H1 (cell line): ENCODE measurements at regions not wholly inside any gene's neighbourhood (a gene's known extent, or its start where the extent isn't known, plus 50 kb on each side); places are given as distances from the start of the nearest gene placed in this dataset.

ENCODE experiments used
- CTCF ChIA-PET: fragments of 300-600 bp; sonication (Branson Sonifier 250); formaldehyde crosslinking; loops from one replicate; lab custom pipeline; 2021; ENCODE audit not compliant: partially characterized antibody; lab: Charles Lee
- POLR2A ChIA-PET: fragments of 300-600 bp; sonication (Branson Sonifier 250); formaldehyde crosslinking; loops from one replicate; lab custom pipeline; 2021; ENCODE audit warnings: inconsistent platforms; ENCODE audit not compliant: partially characterized antibody; lab: Charles Lee
- DNase-seq, 2 experiments: peaks; one replicate each; pipeline versions ENCODE4 v3.0.0 to v3.0.0-alpha.2; 2010 to 2022; ENCODE audit warnings: low spot score in 2 of 2, low read depth in 1 of 2, mixed read lengths in 1 of 2
- FAIRE-seq: peaks from 2 replicates; lab custom pipeline; 2011; peaks lifted over from hg19 to GRCh38; lab: Jason Lieb, UNC
- H2AFZ ChIP-seq: 2 replicates; pipeline ENCODE4 v1.8.1; 2012; ENCODE audit warnings: low read length, inconsistent platforms
- H2AK5ac ChIP-seq: 2 replicates; pipeline ENCODE4 v1.6.1; 2013; ENCODE audit warnings: low read depth, low read length
- H2BK120ac ChIP-seq: replicated peaks from 2 replicates; pipeline ENCODE3; 2013; ENCODE audit warnings: low read depth, low read length, inconsistent platforms
- H2BK12ac ChIP-seq: 2 replicates; pipeline ENCODE4 v1.6.1; 2013; ENCODE audit warnings: low read depth, low read length
- H2BK15ac ChIP-seq: 2 replicates; pipeline ENCODE4 v1.6.1; 2013; ENCODE audit warnings: low read length
- H2BK20ac ChIP-seq: 2 replicates; pipeline ENCODE4 v1.6.1; 2013; ENCODE audit warnings: low read length
- H2BK5ac ChIP-seq: 2 replicates; pipeline ENCODE4 v1.6.1; 2013; ENCODE audit warnings: low read depth, low read length
- H3K14ac ChIP-seq: 2 replicates; pipeline ENCODE4 v1.6.1; 2013; ENCODE audit warnings: inconsistent platforms; ENCODE audit not compliant: insufficient read length
- H3K18ac ChIP-seq: 2 replicates; pipeline ENCODE4 v1.6.1; 2013; ENCODE audit warnings: low read length; ENCODE audit errors: extremely low read depth
- H3K23ac ChIP-seq: 2 replicates; pipeline ENCODE4 v1.6.1; 2013; ENCODE audit warnings: inconsistent platforms; ENCODE audit not compliant: insufficient read length
- H3K23me2 ChIP-seq: 2 replicates; pipeline ENCODE4 v1.6.1; 2013; ENCODE audit warnings: low read depth, low read length
- H3K27ac ChIP-seq: 2 replicates; pipeline ENCODE4 v1.6.1; 2011; ENCODE audit warnings: low read depth, low read length, inconsistent platforms
- H3K27me3 ChIP-seq, 4 experiments: replicated peaks in 1 of 4; 1 replicate in 1 of 4; 2 replicates in 3 of 4; pipeline versions ENCODE4 v1.6.1 to v1.8.1; 2011 to 2013; ENCODE audit warnings: low read length in 3 of 4, mild to moderate bottlenecking in 3 of 4, inconsistent platforms in 2 of 4, mixed read lengths in 2 of 4, moderate library complexity in 1 of 4; ENCODE audit not compliant: control insufficient read depth in 3 of 4, insufficient read depth in 3 of 4; ENCODE audit errors: extremely low read depth in 1 of 4
- H3K36me3 ChIP-seq, 4 experiments: 2 replicates each; pipeline versions ENCODE4 v1.6.1 to v1.8.1; 2011 to 2013; ENCODE audit warnings: mild to moderate bottlenecking in 4 of 4, low read length in 3 of 4, moderate library complexity in 2 of 4, control low read depth in 1 of 4, inconsistent platforms in 1 of 4; ENCODE audit not compliant: insufficient read depth in 4 of 4, control insufficient read depth in 2 of 4
- H3K4ac ChIP-seq: replicated peaks from 2 replicates; pipeline ENCODE3; 2013; ENCODE audit warnings: low read length, low read depth, mixed read lengths, inconsistent platforms; ENCODE audit not compliant: insufficient read length
- H3K4me1 ChIP-seq, 4 experiments: replicated peaks in 1 of 4; 1 replicate in 1 of 4; 2 replicates in 3 of 4; pipeline versions ENCODE4 v1.6.1 to v1.8.1; 2011 to 2013; ENCODE audit warnings: low read length in 3 of 4, inconsistent platforms in 2 of 4, mixed read lengths in 1 of 4; ENCODE audit not compliant: insufficient read depth in 4 of 4, control insufficient read depth in 3 of 4
- H3K4me2 ChIP-seq, 2 experiments: 2 replicates each; pipeline versions ENCODE4 v1.6.1 to v1.8.1; 2011 to 2013; ENCODE audit warnings: low read depth in 2 of 2, low read length in 2 of 2, control low read depth in 1 of 2, inconsistent platforms in 1 of 2, mild to moderate bottlenecking in 1 of 2; ENCODE audit not compliant: insufficient read depth in 1 of 2
- H3K4me3 ChIP-seq, 4 experiments: fragments of 200-600, 300-600 bp in 1 of 4; sonication (generic), shearing (Covaris generic), sonication (Bioruptor Twin) in 1 of 4; 2 replicates each; pipeline versions ENCODE4 v1.5.1 to v1.8.1; 2011 to 2016; ENCODE audit warnings: low read length in 4 of 4, low read depth in 3 of 4, control low read depth in 2 of 4, inconsistent platforms in 2 of 4, mild to moderate bottlenecking in 2 of 4, mixed read lengths in 1 of 4, moderate library complexity in 1 of 4; ENCODE audit not compliant: insufficient read depth in 2 of 4; ENCODE audit errors: extremely low read depth in 1 of 4
- H3K56ac ChIP-seq: replicated peaks from 2 replicates; pipeline ENCODE3; 2013; ENCODE audit warnings: low read depth, mild to moderate bottlenecking, mixed read lengths, low read length, inconsistent platforms; ENCODE audit not compliant: insufficient read length
- H3K79me1 ChIP-seq: 2 replicates; pipeline ENCODE4 v1.6.1; 2013; ENCODE audit warnings: low read depth, low read length, control low read depth
- H3K79me2 ChIP-seq, 2 experiments: 2 replicates each; pipeline versions ENCODE4 v1.6.1 to v1.8.1; 2012 to 2013; ENCODE audit warnings: low read length in 2 of 2, mild to moderate bottlenecking in 2 of 2, inconsistent platforms in 1 of 2; ENCODE audit not compliant: insufficient read depth in 2 of 2, control insufficient read depth in 1 of 2
- H3K9ac ChIP-seq, 4 experiments: replicated peaks in 1 of 4; 1 replicate in 1 of 4; 2 replicates in 3 of 4; pipeline versions ENCODE4 v1.6.1 to v1.8.1; 2011 to 2013; ENCODE audit warnings: low read depth in 3 of 4, low read length in 3 of 4, control low read depth in 2 of 4, mild to moderate bottlenecking in 2 of 4, moderate library complexity in 2 of 4, inconsistent platforms in 1 of 4; ENCODE audit errors: extremely low read depth in 1 of 4
- H3K9me3 ChIP-seq, 2 experiments: 2 replicates each; pipeline versions ENCODE4 v1.6.1 to v1.8.1; 2012 to 2013; ENCODE audit warnings: mild to moderate bottlenecking in 2 of 2, moderate library complexity in 2 of 2, control low read depth in 1 of 2, inconsistent platforms in 1 of 2, low read depth in 1 of 2, low read length in 1 of 2, mixed read lengths in 1 of 2; ENCODE audit not compliant: insufficient read depth in 2 of 2
- H4K20me1 ChIP-seq, 2 experiments: replicated peaks in 1 of 2; 2 replicates each; pipeline versions ENCODE3 to v1.8.1; 2011 to 2013; ENCODE audit warnings: inconsistent platforms in 2 of 2, low read length in 2 of 2, mild to moderate bottlenecking in 1 of 2; ENCODE audit not compliant: insufficient read depth in 2 of 2, control insufficient read depth in 1 of 2
- H4K5ac ChIP-seq: 2 replicates; pipeline ENCODE4 v1.6.1; 2013; ENCODE audit warnings: low read length, low read depth, mixed read lengths, inconsistent platforms; ENCODE audit not compliant: insufficient read length
- H4K8ac ChIP-seq: 2 replicates; pipeline ENCODE4 v1.8.0; 2013; ENCODE audit warnings: mild to moderate bottlenecking, moderate library complexity, low read length, inconsistent platforms; ENCODE audit not compliant: insufficient read depth; ENCODE audit errors: extremely low read depth
- H4K91ac ChIP-seq: replicated peaks from 2 replicates; pipeline ENCODE3; 2013; ENCODE audit warnings: low read length, mixed read lengths, inconsistent platforms; ENCODE audit not compliant: insufficient read length
- CBX5 ChIP-seq: fragments of 300-800, 300-1000 bp; sonication (generic); IDR thresholded peaks from 2 replicates; pipeline ENCODE4 v1.7.1; 2016; ENCODE audit warnings: antibody characterized with exemption, low read length, low read depth
- EGR1 ChIP-seq: IDR thresholded peaks from 2 replicates; pipeline ENCODE4 v1.6.1; 2011; ENCODE audit warnings: low read depth, low read length, borderline replicate concordance
- EZH2 ChIP-seq: fragments of 200-600 bp; sonication (generic); IDR thresholded peaks from 2 replicates; pipeline ENCODE4 v1.7.1; 2012; ENCODE audit warnings: low read depth, mild to moderate bottlenecking, moderate library complexity, low read length, inconsistent platforms; ENCODE audit not compliant: severe bottlenecking
- FOSL1 ChIP-seq: IDR thresholded peaks from 2 replicates; pipeline ENCODE4 v1.6.1; 2011; ENCODE audit warnings: mild to moderate bottlenecking, low read depth, low read length, moderate library complexity; ENCODE audit not compliant: insufficient read depth
- HDAC6 ChIP-seq: IDR thresholded peaks from one replicate; pipeline ENCODE4 v1.7.1; 2012; ENCODE audit warnings: low read depth, mild to moderate bottlenecking, inconsistent platforms, low read length, moderate library complexity
- KDM5A ChIP-seq: fragments of 200-600 bp; IDR thresholded peaks from 2 replicates; pipeline ENCODE4 v1.7.1; 2012; ENCODE audit warnings: mild to moderate bottlenecking, low read length, inconsistent platforms, mixed read lengths
- MAX ChIP-seq: IDR thresholded peaks from 2 replicates; pipeline ENCODE4 v1.6.1; 2012; ENCODE audit warnings: inconsistent platforms
- PHF8 ChIP-seq: fragments of 200-600 bp; sonication (generic); conservative IDR thresholded peaks from 2 replicates; pipeline ENCODE4 v1.7.1; 2012; ENCODE audit warnings: low read depth, mild to moderate bottlenecking, inconsistent platforms, low read length, moderate library complexity
- POLR2AphosphoS5 ChIP-seq: IDR thresholded peaks from 2 replicates; pipeline ENCODE4 v1.6.1; 2011; ENCODE audit warnings: low read depth, low read length
- RNF2 ChIP-seq: fragments of 200-900, 300-1000 bp; sonication (generic); IDR thresholded peaks from 2 replicates; pipeline ENCODE4 v1.7.1; 2016; ENCODE audit warnings: borderline replicate concordance, low read depth, mild to moderate bottlenecking, antibody characterized with exemption, low read length; ENCODE audit not compliant: poor library complexity, severe bottlenecking; ENCODE audit errors: missing control alignments
- TAF1 ChIP-seq: IDR thresholded peaks from 2 replicates; pipeline ENCODE4 v1.6.1; 2011; ENCODE audit warnings: mild to moderate bottlenecking, low read depth, low read length
- USF2 ChIP-seq: IDR thresholded peaks from 2 replicates; pipeline ENCODE4 v1.6.1; 2011; ENCODE audit warnings: low read length, improper control_type of control experiment
- YY1 ChIP-seq: IDR thresholded peaks from 2 replicates; pipeline ENCODE4 v1.6.1; 2011; ENCODE audit warnings: low read depth, mild to moderate bottlenecking, low read length
- ZNF274 ChIP-seq: IDR thresholded peaks from 2 replicates; pipeline ENCODE4 v1.7.0; 2012; ENCODE audit warnings: low read length, borderline replicate concordance; ENCODE audit errors: extremely low read depth
- WGBS, 2 experiments: shearing (Covaris generic) in 1 of 2; methylation state at CpG; one replicate each; pipeline versions ENCODE4 v1.1.6 to v1.1.7; 2013 to 2015; ENCODE audit warnings: low lambda C conversion rate in 2 of 2, mixed read lengths in 2 of 2, inconsistent platforms in 1 of 2, low coverage in 1 of 2, missing lambda C conversion rate in 1 of 2; ENCODE audit not compliant: insufficient replicate concordance in 2 of 2, insufficient coverage in 1 of 2, insufficient read length in 1 of 2; ENCODE audit errors: extremely low coverage in 1 of 2, missing lambda C conversion rate in 1 of 2; 5-methylcytosine and 5-hydroxymethylcytosine counted together

GRCh38 chr18:65282096-65282495, 468.7 kb upstream of the CDH7 start:
- Histone ChIP-seq H3K23me2 (no peaks in the 10 kb centered on the region), H4K91ac (no peak overlapping the region), H3K9me3 (no peaks in the 10 kb centered on the region; a peak in 1 of 4 replicates), H3K36me3 (no peaks in the 10 kb centered on the region), H2BK20ac (no peak overlapping the region), H4K8ac (no peak overlapping the region), H3K79me2 (no peaks in the 10 kb centered on the region), H4K5ac (no peak overlapping the region), H3K14ac (no peak overlapping the region), H3K4me3 (no peak overlapping the region), H3K27ac (no peak overlapping the region), H3K56ac (no peak overlapping the region), H2AK5ac (no peak overlapping the region), H3K27me3 (no peaks in the 10 kb centered on the region), H3K4ac (no peak overlapping the region), H3K9ac (no peak overlapping the region), H3K18ac (no peak overlapping the region), H2AFZ (no peak overlapping the region), H3K23ac (no peak overlapping the region), H3K4me1 (peaks cover 0 to 9% (median 3%) of the 10 kb centered on the region in 4 experiments; a peak in 2 of 7 replicates), H2BK15ac (no peak overlapping the region), H2BK12ac (no peak overlapping the region), H2BK5ac (no peak overlapping the region), H3K4me2 (no peak overlapping the region), H3K79me1 (no peaks in the 10 kb centered on the region), H4K20me1 (no peaks in the 10 kb centered on the region), H2BK120ac (no peak overlapping the region)
- DNase-seq (no peak), FAIRE-seq (no peak)
- WGBS, 2 experiments: 93% methylated on average over 1 of the region's 1 CpG; no CpG with 5 or more reads in 1 of the 2 experiments
- CTCF ChIA-PET: no interaction called here
- POLR2A ChIA-PET: no interaction called here
- TF ChIP-seq HDAC6 (no peak), KDM5A (no peak), MAX (no peak), PHF8 (no peak), FOSL1 (no peak), RNF2 (no peak), CBX5 (no peak), USF2 (no peak), EZH2 (no peak), EGR1 (no peak), TAF1 (no peak), YY1 (no peak), POLR2AphosphoS5 (no peak), ZNF274 (no peak)
